CD4-positive, alpha-beta T cell treated with Interferon gamma for 1 hour (primary cell): ENCODE measurements at regions not wholly inside any gene's neighbourhood (a gene's known extent, or its start where the extent isn't known, plus 50 kb on each side); places are given as distances from the start of the nearest gene placed in this dataset.
"Not testable (repeated sequence)": the region's sequence is repeated elsewhere in the genome, so short reads cannot be mapped to it uniquely, and the experiment has no call there.

Experiments
- DNase-seq: peaks from one replicate; pipeline ENCODE4 v3.0.0-alpha.2; 2020

- DNase-seq: no peak
Measured at GRCh38 chr18:60059216-60059615, 159.4 kb downstream of the PMAIP1 start.

DNA sequence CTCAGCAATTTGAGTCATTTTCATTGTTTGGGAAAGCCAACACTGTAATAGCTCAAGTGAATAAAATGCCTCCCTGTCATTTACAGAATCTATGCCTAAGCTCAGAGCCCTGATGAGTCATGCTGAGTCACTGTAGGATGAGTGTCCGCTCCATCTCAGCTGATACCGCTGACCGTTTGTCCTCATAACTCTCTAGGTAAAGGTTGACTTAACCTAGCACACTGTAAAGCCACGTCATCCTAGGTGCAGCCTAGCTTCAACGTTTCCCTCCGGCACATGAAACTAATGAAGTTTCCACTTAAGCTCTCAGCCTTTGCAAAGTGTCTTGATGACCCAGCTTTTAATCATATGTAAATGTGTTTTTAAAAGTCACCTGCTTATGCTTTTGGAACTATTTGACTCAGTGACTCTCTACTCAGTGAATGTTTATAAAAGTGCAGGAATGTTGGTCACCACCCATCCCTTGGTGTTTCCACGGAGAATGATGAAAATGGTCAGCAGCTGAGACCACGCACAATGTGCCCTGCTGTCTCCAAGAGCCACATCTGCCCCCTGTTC, 154.0 kb downstream of the PMAIP1 start:
- no peak for DNase-seq

DNA sequence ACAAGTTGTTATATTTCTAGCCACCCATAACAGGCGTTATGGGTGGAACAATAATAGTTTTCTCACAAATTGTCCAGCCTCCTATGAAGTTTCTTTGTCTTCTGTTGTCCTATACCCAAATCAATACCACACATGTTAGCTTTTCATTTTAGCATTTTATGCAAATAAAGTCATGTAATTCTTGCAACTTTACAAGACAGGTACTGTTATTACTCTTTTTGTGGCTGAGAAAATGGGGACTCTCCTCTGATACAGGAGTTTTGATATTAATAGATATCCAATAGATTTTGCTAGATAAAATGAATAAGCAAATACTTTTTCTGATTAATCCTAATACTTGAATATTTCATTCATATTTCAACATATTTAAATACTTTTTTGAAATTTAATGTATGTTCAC, 151.0 kb downstream of the PMAIP1 start:
- no peak for DNase-seq

- no peak for DNase-seq
Measured at GRCh38 chr18:60049172-60049571, 149.4 kb downstream of the PMAIP1 start.

- no peak for DNase-seq
Measured at GRCh38 chr18:60047556-60047955, 147.8 kb downstream of the PMAIP1 start.

- no peak for DNase-seq
Measured at GRCh38 chr18:60044290-60045006, 144.7 kb downstream of the PMAIP1 start.

GRCh38 chr18:60040971-60041370, 141.2 kb downstream of the PMAIP1 start:
- DNase-seq: no peak

- no peak for DNase-seq
Measured at GRCh38 chr18:60038731-60039130, 138.9 kb downstream of the PMAIP1 start.

DNA sequence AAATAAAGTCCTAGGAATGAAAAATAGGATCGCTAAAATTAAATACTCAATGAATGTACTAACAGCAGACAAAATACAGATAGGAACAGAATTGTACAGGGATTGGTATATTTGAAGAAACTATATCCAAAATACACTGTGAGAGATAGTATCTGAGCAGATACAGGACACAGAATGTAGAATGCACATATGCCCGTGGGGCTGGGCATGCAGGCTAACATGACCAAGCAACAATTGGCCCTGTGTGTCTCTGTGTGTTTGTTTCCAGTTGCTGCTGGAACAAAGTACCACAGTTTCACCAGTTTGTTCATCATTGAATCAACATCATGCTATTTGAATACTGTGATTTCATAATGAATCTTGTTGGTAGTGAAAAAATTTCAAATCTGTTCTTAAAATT, 127.6 kb downstream of the PMAIP1 start:
- DNase-seq: no peak

- DNase-seq: no peak
Measured at GRCh38 chr18:60024857-60025256, 125.1 kb downstream of the PMAIP1 start.

DNA sequence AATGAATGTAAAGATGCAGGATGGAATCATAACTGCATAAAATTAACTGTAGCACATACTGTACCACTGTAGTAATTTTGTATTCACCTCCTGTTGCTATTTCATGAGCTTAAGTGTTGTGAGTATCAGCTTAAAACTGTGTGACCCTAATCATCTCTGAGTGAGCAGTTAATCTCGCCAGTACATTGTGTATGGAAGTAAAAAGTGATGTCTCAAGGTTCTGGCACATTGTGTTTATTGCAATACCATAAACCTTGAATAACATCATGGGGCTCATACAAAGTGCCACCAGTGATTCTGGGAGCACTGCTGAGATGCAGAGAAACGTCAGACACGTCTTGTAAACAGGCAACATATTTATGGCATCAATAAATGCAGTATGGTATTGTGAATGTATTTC, 124.5 kb downstream of the PMAIP1 start:
- no peak for DNase-seq

DNA sequence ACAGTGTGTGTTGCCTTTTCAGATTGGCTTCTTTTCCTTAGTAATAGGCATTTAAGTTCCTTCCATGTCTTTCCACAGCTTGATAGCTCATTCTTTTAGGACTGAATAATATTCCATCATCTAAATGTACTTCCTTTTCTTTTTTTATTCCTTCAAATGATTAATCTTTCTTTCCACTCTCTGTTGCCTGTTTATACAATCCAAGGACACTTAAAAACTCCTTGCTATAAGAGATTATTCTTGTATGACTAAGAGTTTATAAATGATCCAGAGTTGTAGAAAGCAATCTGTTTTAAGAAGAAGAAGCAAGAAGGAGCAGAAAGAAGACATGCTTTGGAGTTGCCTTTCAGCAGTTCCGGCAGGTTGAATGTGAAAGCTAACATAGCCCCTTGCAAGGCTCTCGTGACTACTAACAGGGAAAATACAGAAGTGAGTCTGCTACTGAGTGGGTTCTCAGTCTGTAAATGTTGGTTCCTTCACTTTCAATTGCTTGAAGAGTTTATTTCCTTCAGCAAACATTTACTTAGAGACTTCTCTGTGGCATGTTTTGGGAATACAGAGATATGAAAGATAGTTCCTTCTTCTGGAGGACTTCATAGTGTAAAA, 123.0 kb downstream of the PMAIP1 start:
- no peak for DNase-seq

GRCh38 chr18:60021556-60021955, 121.8 kb downstream of the PMAIP1 start:
- DNase-seq: no peak

GRCh38 chr18:60020107-60020925, 120.5 kb downstream of the PMAIP1 start:
- no peak for DNase-seq

GRCh38 chr18:60019463-60019840, 119.7 kb downstream of the PMAIP1 start:
- no peak for DNase-seq

DNA sequence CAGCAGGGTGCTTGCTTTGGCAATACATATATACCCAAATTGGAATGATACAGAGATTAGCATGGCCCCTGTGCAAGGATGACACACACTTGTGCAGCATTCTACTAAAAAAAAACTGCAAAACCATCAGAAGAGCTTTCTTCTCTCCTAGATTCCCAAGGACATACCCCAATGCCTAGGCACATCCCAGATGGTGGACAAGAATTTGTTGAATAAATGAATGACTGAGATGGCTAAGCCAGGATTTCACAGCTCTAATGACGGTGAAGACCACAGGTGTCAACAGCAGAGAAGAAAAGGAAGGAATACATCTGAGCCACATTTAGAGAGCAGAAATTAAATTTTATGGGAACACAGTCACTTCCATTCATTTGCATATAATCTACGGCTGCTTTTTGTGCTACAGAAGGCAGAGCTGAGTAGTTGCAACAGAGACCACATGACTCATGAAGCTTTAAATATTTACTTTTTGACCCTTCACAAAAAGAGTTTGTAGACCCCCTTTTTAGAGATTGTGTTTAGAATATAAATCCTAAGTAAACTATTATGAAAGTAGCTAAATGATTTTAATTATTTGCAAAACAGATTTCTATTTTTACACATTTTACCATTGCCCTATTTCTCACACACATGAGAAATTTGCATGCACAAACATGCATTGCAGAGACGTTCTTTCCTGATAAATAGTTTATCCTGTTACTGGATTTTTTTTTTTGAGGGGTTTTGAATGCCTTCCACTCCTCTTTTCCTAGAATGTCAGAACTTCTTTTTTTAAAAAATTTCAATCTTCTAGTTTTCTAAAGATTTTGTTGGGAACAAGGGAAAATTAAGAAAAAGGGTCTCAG, 119.0 kb downstream of the PMAIP1 start:
- no peak for DNase-seq

DNA sequence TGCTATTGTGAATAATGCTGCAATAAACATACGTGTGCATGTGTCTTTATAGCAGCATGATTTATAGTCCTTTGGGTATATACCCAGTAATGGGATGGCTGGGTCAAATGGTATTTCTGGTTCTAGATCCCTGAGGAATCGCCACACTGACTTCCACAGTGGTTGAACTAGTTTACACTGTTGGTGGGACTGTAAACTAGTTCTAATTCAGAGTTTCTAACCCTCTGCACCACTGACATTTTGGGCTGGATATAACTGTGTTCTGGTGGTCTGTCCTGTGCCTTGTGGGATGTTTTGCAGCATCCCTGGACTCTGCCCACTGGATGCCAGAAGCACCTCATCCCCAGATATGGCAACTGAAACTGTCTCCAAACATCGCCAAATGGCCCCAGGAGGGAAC, 118.3 kb downstream of the PMAIP1 start:
- not testable (repeated sequence) for DNase-seq

GRCh38 chr18:60017371-60017770, 117.6 kb downstream of the PMAIP1 start:
- DNase-seq: no peak

DNA sequence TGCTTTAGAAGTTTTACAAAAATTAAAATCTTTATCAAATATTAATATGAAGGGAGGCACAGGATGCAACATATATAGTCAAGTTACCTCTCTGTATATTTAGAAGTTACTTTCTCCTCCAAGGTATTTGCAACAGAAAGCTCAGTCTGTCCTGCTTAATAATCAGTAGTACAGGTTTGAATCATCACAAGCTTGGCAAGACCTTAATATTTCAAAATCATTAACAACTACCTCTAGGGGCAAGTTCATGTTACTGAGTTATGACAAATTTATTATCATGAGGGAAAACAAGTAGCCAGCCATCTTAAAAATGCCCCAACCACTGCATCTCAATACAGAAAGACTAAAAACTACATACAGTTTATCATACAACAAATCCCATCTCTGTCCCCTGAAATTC, 116.0 kb downstream of the PMAIP1 start:
- DNase-seq: not testable (repeated sequence)

- not testable (repeated sequence) for DNase-seq
Measured at GRCh38 chr18:60013148-60013547, 113.4 kb downstream of the PMAIP1 start.

- no peak for DNase-seq
Measured at GRCh38 chr18:60010984-60011383, 111.2 kb downstream of the PMAIP1 start.

DNA sequence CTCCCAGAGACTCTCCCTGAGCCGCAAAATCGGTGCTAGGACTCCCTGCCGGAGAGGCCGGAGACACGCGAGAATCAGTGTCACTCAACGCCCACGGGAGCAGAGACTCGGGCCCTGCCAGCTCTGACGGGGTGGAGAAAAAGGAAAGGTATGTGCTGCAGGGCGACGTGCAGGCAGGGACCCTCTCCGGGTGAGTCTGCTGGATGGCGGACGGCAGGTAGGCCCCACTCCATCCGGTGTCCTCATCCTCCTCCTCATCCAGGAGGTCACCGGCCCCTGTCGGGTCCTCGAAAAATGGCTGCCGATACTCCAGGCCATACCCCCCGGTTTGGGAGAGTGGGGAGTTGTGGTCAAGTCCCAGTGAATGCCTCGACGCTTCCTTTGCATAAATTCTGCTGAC, 110.7 kb downstream of the PMAIP1 start:
- no peak for DNase-seq

DNA sequence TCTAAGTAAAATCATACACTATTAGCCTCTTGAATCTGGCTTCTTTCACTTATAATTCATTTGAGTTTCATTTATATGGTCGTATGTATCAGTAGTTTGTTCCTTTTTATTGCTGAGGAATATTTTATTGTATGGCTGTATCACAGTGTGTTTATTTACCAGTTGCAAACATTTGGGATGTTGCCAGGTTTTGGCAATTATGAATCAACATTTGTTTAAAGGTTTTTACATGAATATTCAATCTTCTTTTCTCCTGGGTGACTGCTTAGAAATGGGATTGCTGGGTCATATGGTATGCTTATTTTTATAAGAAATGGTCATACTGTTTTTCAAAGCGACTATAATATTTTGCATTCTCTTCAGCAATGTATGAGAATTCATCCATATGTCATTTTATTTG, 107.9 kb downstream of the PMAIP1 start:
- DNase-seq: no peak
